HFFc6 (cell line): ENCODE measurements at regions not wholly inside any gene's neighbourhood (a gene's known extent, or its start where the extent isn't known, plus 50 kb on each side); places are given as distances from the start of the nearest gene placed in this dataset.

Experiments
- DNase-seq: peaks from one replicate; pipeline ENCODE4 v3.0.0-alpha.2; 2018
- H3K27ac Mint-ChIP-seq: 2 replicates; pipeline ENCODE4 v1.8.0; 2020; ENCODE audit warnings: mild to moderate bottlenecking, mixed read lengths
- H3K27me3 Mint-ChIP-seq: 2 replicates; pipeline ENCODE4 v1.8.0; 2021; ENCODE audit warnings: mild to moderate bottlenecking, moderate library complexity, mixed read lengths; ENCODE audit not compliant: insufficient read depth
- H3K36me3 Mint-ChIP-seq: 2 replicates; pipeline ENCODE4 v1.8.0; 2021; ENCODE audit warnings: low read depth, mixed read lengths
- H3K4me1 Mint-ChIP-seq: 2 replicates; pipeline ENCODE4 v1.8.0; 2020; ENCODE audit warnings: low read depth, mixed read lengths
- H3K4me3 Mint-ChIP-seq: 2 replicates; pipeline ENCODE4 v1.8.0; 2020; ENCODE audit warnings: mild to moderate bottlenecking, moderate library complexity, mixed read lengths
- H3K9me3 Mint-ChIP-seq: 2 replicates; pipeline ENCODE4 v1.8.0; 2020; ENCODE audit warnings: mild to moderate bottlenecking, mixed read lengths
- TF ChIP-seq, protein P1 (sequence below): fragments of 200-600 bp; sonication (generic); IDR thresholded peaks from 2 replicates; pipeline ENCODE4 v1.5.0; 2021; ENCODE audit warnings: antibody characterized with exemption, mild to moderate bottlenecking

GRCh38 chr13:81304121-81304659 is 963.3 kb upstream of the SPRY2 start:
- H3K9me3 Mint-ChIP-seq, result peaks cover 9% of the 10 kb centered on the region
- H3K4me3 Mint-ChIP-seq, result no peak overlapping the region
- H3K4me1 Mint-ChIP-seq, result no peaks in the 10 kb centered on the region
- no peak overlapping the region for H3K27ac Mint-ChIP-seq
- no peaks in the 10 kb centered on the region for H3K36me3 Mint-ChIP-seq
- no peak for DNase-seq
- TF ChIP-seq, protein P1, sequence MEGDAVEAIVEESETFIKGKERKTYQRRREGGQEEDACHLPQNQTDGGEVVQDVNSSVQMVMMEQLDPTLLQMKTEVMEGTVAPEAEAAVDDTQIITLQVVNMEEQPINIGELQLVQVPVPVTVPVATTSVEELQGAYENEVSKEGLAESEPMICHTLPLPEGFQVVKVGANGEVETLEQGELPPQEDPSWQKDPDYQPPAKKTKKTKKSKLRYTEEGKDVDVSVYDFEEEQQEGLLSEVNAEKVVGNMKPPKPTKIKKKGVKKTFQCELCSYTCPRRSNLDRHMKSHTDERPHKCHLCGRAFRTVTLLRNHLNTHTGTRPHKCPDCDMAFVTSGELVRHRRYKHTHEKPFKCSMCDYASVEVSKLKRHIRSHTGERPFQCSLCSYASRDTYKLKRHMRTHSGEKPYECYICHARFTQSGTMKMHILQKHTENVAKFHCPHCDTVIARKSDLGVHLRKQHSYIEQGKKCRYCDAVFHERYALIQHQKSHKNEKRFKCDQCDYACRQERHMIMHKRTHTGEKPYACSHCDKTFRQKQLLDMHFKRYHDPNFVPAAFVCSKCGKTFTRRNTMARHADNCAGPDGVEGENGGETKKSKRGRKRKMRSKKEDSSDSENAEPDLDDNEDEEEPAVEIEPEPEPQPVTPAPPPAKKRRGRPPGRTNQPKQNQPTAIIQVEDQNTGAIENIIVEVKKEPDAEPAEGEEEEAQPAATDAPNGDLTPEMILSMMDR, result no peak
- H3K27me3 Mint-ChIP-seq, result no peaks in the 10 kb centered on the region

- H3K4me3 Mint-ChIP-seq, result no peak overlapping the region
- H3K27ac Mint-ChIP-seq, result no peak overlapping the region
- H3K9me3 Mint-ChIP-seq, result peaks cover 14% of the 10 kb centered on the region
- TF ChIP-seq, protein P1, result no peak
- no peaks in the 10 kb centered on the region for H3K27me3 Mint-ChIP-seq
- no peaks in the 10 kb centered on the region for H3K36me3 Mint-ChIP-seq
- DNase-seq, result no peak
- no peaks in the 10 kb centered on the region for H3K4me1 Mint-ChIP-seq
These were observed 961.8 kb upstream of the SPRY2 start for GRCh38 chr13:81302677-81303076.

- no peak overlapping the region for H3K4me3 Mint-ChIP-seq
- TF ChIP-seq, protein P1, result no peak
These were observed 961.2 kb upstream of the SPRY2 start for GRCh38 chr13:81302125-81302524.

GRCh38 chr13:81295177-81295576 is 954.3 kb upstream of the SPRY2 start:
- H3K36me3 Mint-ChIP-seq, result no peaks in the 10 kb centered on the region
- H3K4me1 Mint-ChIP-seq, result no peaks in the 10 kb centered on the region
- H3K27me3 Mint-ChIP-seq, result no peaks in the 10 kb centered on the region
- no peak overlapping the region for H3K4me3 Mint-ChIP-seq
- H3K9me3 Mint-ChIP-seq, result peaks cover 23% of the 10 kb centered on the region; the same call in 1 of the 2 replicates
- no peak overlapping the region for H3K27ac Mint-ChIP-seq
- TF ChIP-seq, protein P1, result no peak
- no peak for DNase-seq

More at GRCh38 chr13:81302125-81302524, 961.2 kb upstream of the SPRY2 start:
- H3K9me3 Mint-ChIP-seq, result peaks cover 14% of the 10 kb centered on the region
- H3K27me3 Mint-ChIP-seq, result no peaks in the 10 kb centered on the region
- DNase-seq, result no peak
- H3K4me1 Mint-ChIP-seq, result no peaks in the 10 kb centered on the region
- no peak overlapping the region for H3K27ac Mint-ChIP-seq
- no peaks in the 10 kb centered on the region for H3K36me3 Mint-ChIP-seq

GRCh38 chr13:81293594-81294164 is 952.8 kb upstream of the SPRY2 start:
- Mint-ChIP-seq H3K4me3 (no peak overlapping the region), H3K27me3 (no peaks in the 10 kb centered on the region), H3K9me3 (peaks cover 27% of the 10 kb centered on the region), H3K4me1 (no peaks in the 10 kb centered on the region), H3K27ac (no peak overlapping the region), H3K36me3 (no peaks in the 10 kb centered on the region)
- TF ChIP-seq, protein P1, result no peak
- DNase-seq, result no peak
